GM19467 (cell line): ENCODE measurements at regions not wholly inside any gene's neighbourhood (a gene's known extent, or its start where the extent isn't known, plus 50 kb on each side); places are given as distances from the start of the nearest gene placed in this dataset.

ENCODE experiments used
- ATAC-seq: cut with Tn5 transposase; IDR thresholded peaks from one replicate; pipeline ENCODE4 v1.9.1; 2021; ENCODE audit warnings: mild to moderate bottlenecking, moderate library complexity; ENCODE audit not compliant: unreplicated experiment

- ATAC-seq = no peak
Measured at GRCh38 chr3:22453906-22454535, 703.0 kb upstream of the ZNF385D start.

GRCh38 chr3:22469995-22470394 lies 719.0 kb upstream of the ZNF385D start:
- no peak for ATAC-seq

- no peak for ATAC-seq
Measured at GRCh38 chr3:22471557-22471956, 720.5 kb upstream of the ZNF385D start.

GRCh38 chr3:22474706-22475445 lies 723.9 kb upstream of the ZNF385D start:
- ATAC-seq = no peak

- ATAC-seq = no peak
Measured at GRCh38 chr3:22475665-22476240, 724.7 kb upstream of the ZNF385D start.

GRCh38 chr3:22476976-22477375 lies 726.0 kb upstream of the ZNF385D start:
- no peak for ATAC-seq

GRCh38 chr3:22485954-22486353 lies 717.2 kb upstream of the UBE2E2 start:
- no peak for ATAC-seq

GRCh38 chr3:22490747-22491146 lies 712.4 kb upstream of the UBE2E2 start:
- ATAC-seq = no peak

GRCh38 chr3:22491344-22491743 lies 711.8 kb upstream of the UBE2E2 start:
- ATAC-seq = no peak

- no peak for ATAC-seq
Measured at GRCh38 chr3:22492342-22492741, 710.8 kb upstream of the UBE2E2 start.

- ATAC-seq = no peak
Measured at GRCh38 chr3:22495241-22495640, 707.9 kb upstream of the UBE2E2 start.

- no peak for ATAC-seq
Measured at GRCh38 chr3:22495791-22496190, 707.3 kb upstream of the UBE2E2 start.

- ATAC-seq = no peak
Measured at GRCh38 chr3:22496641-22497040, 706.5 kb upstream of the UBE2E2 start.

GRCh38 chr3:22506871-22507270 lies 696.3 kb upstream of the UBE2E2 start:
- no peak for ATAC-seq

- no peak for ATAC-seq
Measured at GRCh38 chr3:22507709-22508108, 695.4 kb upstream of the UBE2E2 start.

GRCh38 chr3:22523925-22524324 lies 679.2 kb upstream of the UBE2E2 start:
- no peak for ATAC-seq

- ATAC-seq = no peak
Measured at GRCh38 chr3:22526266-22526837, 676.8 kb upstream of the UBE2E2 start.

- ATAC-seq = no peak
Measured at GRCh38 chr3:22536541-22536940, 666.6 kb upstream of the UBE2E2 start.

GRCh38 chr3:22537560-22537959 lies 665.6 kb upstream of the UBE2E2 start:
- ATAC-seq = no peak

- ATAC-seq = no peak
Measured at GRCh38 chr3:22542311-22542710, 660.8 kb upstream of the UBE2E2 start.

- no peak for ATAC-seq
Measured at GRCh38 chr3:22555753-22556435, 647.2 kb upstream of the UBE2E2 start.
